HUES6 (cell line): ENCODE measurements at regions not wholly inside any gene's neighbourhood (a gene's known extent, or its start where the extent isn't known, plus 50 kb on each side); places are given as distances from the start of the nearest gene placed in this dataset.
"Not testable (repeated sequence)": the region's sequence is repeated elsewhere in the genome, so short reads cannot be mapped to it uniquely, and the experiment has no call there.

ENCODE experiments used
- H3K27ac ChIP-seq: 2 replicates; pipeline ENCODE4 v1.7.0; 2013; ENCODE audit warnings: low read depth, mild to moderate bottlenecking, low read length, inconsistent platforms
- H3K27me3 ChIP-seq: 2 replicates; pipeline ENCODE4 v1.6.1; 2013; ENCODE audit warnings: low read length; ENCODE audit not compliant: control insufficient read depth, insufficient read depth
- H3K36me3 ChIP-seq: 2 replicates; pipeline ENCODE4 v1.6.1; 2013; ENCODE audit warnings: low read length; ENCODE audit not compliant: control insufficient read depth, insufficient read depth
- H3K4me1 ChIP-seq: 2 replicates; pipeline ENCODE4 v1.6.1; 2013; ENCODE audit warnings: low read length; ENCODE audit not compliant: control insufficient read depth, insufficient read depth
- H3K4me3 ChIP-seq: 2 replicates; pipeline ENCODE4 v1.5.1; 2013; ENCODE audit warnings: low read depth, low read length
- H3K9ac ChIP-seq: one replicate; pipeline ENCODE4 v1.6.1; 2013; ENCODE audit warnings: mild to moderate bottlenecking, low read length
- H3K9me3 ChIP-seq: 2 replicates; pipeline ENCODE4 v1.6.1; 2013; ENCODE audit warnings: low read depth, low read length; ENCODE audit not compliant: control insufficient read depth, insufficient read depth

GRCh38 chr2:176793792-176794191 lies 418.8 kb upstream of the HNRNPA3 start:
- H3K36me3 ChIP-seq: no peaks in the 10 kb centered on the region
- H3K27ac ChIP-seq: no peak overlapping the region
- H3K4me3 ChIP-seq: no peak overlapping the region
- H3K27me3 ChIP-seq: no peaks in the 10 kb centered on the region
- H3K4me1 ChIP-seq: 0 out of 2 replicates have a peak, but pooled peaks cover 4% of the 10 kb centered on the region
- H3K9ac ChIP-seq: no peak overlapping the region
- H3K9me3 ChIP-seq: peaks cover 8% of the 10 kb centered on the region

DNA sequence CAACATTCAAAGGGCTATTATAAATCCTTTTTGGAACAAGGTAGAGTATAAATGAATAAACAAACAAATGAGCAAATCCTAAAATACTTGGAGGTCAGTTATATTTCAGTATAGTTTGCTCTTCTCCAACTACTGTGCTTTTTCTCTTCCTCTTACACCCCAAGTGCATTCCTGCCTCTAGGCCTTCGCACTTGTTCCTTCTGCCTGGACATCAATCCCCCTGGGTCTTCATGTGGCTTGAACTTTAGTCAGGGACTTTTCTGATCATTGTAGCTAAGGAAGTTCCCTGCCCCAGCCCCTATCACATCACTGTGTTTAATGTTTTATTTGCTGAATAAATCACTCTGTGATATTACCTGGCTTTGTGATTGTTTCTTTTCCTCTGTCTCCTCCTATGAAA lies 418.2 kb upstream of the HNRNPA3 start:
- Histone ChIP-seq H3K9me3 (peaks cover 8% of the 10 kb centered on the region), H3K27me3 (no peaks in the 10 kb centered on the region), H3K27ac (no peak overlapping the region), H3K9ac (no peak overlapping the region), H3K4me1 (0 out of 2 replicates have a peak, but pooled peaks cover 4% of the 10 kb centered on the region), H3K4me3 (no peak overlapping the region), H3K36me3 (no peaks in the 10 kb centered on the region)

DNA sequence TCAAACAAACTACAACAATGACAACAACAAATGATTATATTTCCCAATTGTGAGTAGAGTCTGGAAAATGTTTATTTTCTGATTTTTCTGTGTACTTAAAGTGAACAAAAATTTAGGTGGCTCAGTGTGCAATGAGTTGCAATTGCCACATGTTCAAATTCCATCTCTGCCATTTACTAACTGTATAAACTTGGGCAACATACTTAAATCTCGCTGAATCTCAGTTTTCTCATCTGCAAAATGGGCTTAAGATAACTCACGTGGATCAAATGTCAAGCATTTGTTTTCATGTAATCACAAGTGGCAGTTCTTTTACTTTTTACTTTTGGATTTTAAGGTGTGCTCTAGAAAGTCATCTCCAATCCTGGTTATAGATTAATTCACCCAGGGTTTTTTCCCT lies 416.8 kb upstream of the HNRNPA3 start:
- Histone ChIP-seq H3K36me3 (no peaks in the 10 kb centered on the region), H3K9me3 (peaks cover 8% of the 10 kb centered on the region), H3K4me1 (no peaks in the 10 kb centered on the region), H3K9ac (no peak overlapping the region), H3K4me3 (no peak overlapping the region), H3K27me3 (no peaks in the 10 kb centered on the region), H3K27ac (no peak overlapping the region)

DNA sequence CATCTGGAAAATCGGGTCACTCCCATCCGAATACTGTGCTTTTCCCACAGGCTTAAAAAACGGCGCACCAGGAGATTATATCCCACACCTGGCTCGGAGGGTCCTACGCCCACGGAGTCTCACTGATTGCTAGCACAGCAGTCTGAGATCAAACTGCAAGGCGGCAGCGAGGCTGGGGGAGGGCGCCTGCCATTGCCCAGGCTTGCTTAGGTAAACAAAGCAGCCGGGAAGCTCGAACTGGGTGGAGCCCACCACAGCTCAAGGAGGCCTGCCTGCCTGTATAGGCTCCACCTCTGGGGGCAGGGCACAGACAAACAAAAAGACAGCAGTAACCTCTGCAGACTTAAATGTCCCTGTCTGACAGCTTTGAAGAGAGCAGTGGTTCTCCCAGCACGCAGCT lies 415.9 kb upstream of the HNRNPA3 start:
- H3K9me3 ChIP-seq, H3K4me1 ChIP-seq, H3K27me3 ChIP-seq, H3K27ac ChIP-seq, H3K9ac ChIP-seq, H3K4me3 ChIP-seq, H3K36me3 ChIP-seq: not testable (repeated sequence)

- Histone ChIP-seq H3K4me3 (no peak overlapping the region), H3K9me3 (no peaks in the 10 kb centered on the region), H3K27me3 (no peaks in the 10 kb centered on the region), H3K4me1 (no peaks in the 10 kb centered on the region), H3K27ac (no peak overlapping the region), H3K36me3 (no peaks in the 10 kb centered on the region), H3K9ac (no peak overlapping the region)
These were observed 408.2 kb upstream of the HNRNPA3 start for GRCh38 chr2:176804392-176804791.

DNA sequence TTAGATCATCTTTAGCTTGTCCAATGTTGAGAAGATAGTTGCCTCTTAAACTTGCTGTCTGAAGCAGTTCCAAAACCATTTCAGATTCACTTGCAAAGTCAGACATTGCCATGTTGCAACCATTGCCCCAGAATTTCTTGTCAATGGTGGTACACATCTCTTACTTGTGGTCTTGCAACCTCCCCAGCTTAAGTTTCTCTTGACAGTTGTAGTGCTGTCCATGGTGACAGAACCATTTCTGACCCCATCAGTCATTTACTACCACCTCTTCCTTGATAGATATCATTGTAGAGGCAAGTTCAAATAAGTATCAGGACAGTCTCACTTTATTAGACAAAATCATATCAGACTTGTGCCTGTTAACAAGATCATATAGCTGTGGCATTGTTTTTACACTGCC lies 407.2 kb upstream of the HNRNPA3 start:
- Histone ChIP-seq H3K36me3 (no peaks in the 10 kb centered on the region), H3K4me1 (no peaks in the 10 kb centered on the region), H3K27ac (no peak overlapping the region)

DNA sequence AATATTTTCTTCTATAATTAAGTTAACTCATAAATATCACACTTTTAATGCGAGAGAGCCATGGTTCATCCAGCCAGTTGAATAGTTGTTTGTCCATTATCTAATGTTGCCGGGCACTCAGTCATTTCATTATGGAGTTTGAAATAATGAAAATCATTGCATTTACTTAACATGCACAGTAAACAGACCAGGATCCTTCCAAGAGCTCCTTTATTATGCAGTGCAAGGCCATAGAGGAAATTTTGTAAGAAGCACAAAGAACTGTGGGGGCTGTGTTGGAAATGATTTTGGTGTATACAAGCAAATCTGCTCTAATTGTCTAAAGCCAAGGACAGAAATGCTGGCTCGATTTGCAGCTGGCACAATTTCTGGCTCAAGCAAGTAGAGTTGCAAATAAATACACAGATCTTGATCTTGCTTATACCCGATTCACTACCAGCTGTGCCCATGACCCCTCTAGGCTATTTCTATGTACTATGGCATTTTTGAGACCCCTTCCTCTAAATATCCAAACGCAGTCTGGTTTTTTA lies 400.3 kb upstream of the HNRNPA3 start:
- Histone ChIP-seq H3K4me1 (peaks cover 21% of the 10 kb centered on the region), H3K4me3 (no peak overlapping the region), H3K9ac (no peak overlapping the region), H3K9me3 (no peaks in the 10 kb centered on the region), H3K27me3 (no peaks in the 10 kb centered on the region), H3K36me3 (no peaks in the 10 kb centered on the region), H3K27ac (no peak overlapping the region)

More for the DNA sequence above, 407.2 kb upstream of the HNRNPA3 start:
- H3K9ac ChIP-seq: no peak overlapping the region
- no peak overlapping the region for H3K4me3 ChIP-seq
- no peaks in the 10 kb centered on the region for H3K27me3 ChIP-seq
- no peaks in the 10 kb centered on the region for H3K9me3 ChIP-seq

DNA sequence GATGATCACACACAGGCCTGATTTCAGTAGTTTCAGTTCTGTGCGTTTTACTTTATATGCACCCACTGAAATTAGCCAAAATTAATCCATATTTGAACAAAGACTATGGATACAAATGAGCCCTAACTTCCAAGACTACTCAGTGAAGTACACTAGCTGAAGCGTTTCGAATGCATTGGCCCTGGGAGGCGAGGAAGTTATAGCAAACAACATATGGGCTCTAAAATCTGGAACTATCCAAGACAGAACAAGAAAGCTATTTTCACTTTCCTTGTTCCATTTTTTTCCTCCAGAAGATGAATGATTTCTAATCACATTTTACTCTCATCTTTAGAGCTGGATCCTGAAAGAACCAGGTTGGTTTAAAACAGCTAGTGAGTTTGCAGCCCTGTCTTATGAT lies 399.4 kb upstream of the HNRNPA3 start:
- no peaks in the 10 kb centered on the region for H3K9me3 ChIP-seq
- H3K36me3 ChIP-seq: no peaks in the 10 kb centered on the region
- H3K27me3 ChIP-seq: no peaks in the 10 kb centered on the region
- no peak overlapping the region for H3K27ac ChIP-seq
- H3K4me1 ChIP-seq: peaks cover 27% of the 10 kb centered on the region
- no peak overlapping the region for H3K9ac ChIP-seq
- no peak overlapping the region for H3K4me3 ChIP-seq

DNA sequence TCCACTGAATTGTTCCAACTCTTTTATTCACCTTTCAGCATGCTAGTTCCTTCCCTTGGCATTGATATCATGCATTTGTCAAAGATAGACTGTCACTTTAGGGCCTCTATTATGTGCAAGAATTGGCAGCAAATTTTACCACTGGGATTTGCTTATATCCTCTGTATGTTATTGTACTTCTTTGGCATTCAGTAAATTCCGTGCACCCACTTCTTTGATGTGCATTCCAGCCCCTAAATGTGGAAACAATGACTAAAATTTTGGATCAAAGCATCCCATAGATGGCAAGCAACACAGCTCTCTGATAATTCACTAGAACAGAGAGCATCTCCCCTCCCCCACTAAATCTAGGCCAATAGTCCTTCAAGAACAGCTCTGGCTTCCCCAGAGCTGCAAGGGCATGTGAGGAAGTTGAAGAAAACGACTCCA lies 399.0 kb upstream of the HNRNPA3 start:
- no peak overlapping the region for H3K27ac ChIP-seq
- no peaks in the 10 kb centered on the region for H3K27me3 ChIP-seq
- H3K4me1 ChIP-seq: peaks cover 32% of the 10 kb centered on the region
- H3K9me3 ChIP-seq: no peaks in the 10 kb centered on the region
- H3K4me3 ChIP-seq: no peak overlapping the region
- H3K9ac ChIP-seq: no peak overlapping the region
- H3K36me3 ChIP-seq: no peaks in the 10 kb centered on the region

GRCh38 chr2:176814274-176814673 lies 398.3 kb upstream of the HNRNPA3 start:
- Histone ChIP-seq H3K9me3 (no peaks in the 10 kb centered on the region), H3K4me3 (no peak overlapping the region), H3K36me3 (no peaks in the 10 kb centered on the region), H3K9ac (no peak overlapping the region), H3K27me3 (no peaks in the 10 kb centered on the region), H3K4me1 (peaks cover 38% of the 10 kb centered on the region), H3K27ac (no peak overlapping the region)

DNA sequence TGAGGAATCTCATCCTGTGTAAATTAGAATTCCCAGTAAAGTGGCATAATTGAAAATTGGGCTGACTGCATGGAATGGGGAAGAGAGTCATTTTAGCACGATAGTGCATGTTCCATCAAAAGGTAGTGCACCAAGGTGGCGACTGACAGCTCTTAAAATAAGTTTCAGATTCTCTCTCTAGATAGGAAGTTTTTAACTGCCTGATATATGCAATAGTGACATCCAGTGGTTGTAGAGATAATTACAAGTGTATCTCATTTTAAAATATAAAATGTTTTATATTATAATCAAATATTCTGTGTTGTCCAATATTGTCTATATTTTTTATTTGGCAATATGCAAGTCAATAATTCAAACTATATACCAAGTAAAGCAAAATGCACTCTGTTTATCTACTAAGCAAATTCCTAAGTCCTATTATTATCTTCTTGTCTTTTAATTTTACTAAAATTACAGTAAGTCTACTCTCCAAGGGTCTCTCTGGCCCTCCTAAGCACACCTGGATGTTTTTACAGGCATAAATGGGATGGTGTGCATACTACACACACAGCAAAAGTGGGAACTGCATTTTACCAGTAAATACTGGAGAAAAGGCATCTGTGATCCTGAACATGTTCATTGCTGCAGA lies 397.7 kb upstream of the HNRNPA3 start:
- Histone ChIP-seq H3K4me1 (peaks cover 44% of the 10 kb centered on the region), H3K27me3 (no peaks in the 10 kb centered on the region), H3K9me3 (no peaks in the 10 kb centered on the region), H3K36me3 (no peaks in the 10 kb centered on the region), H3K27ac (no peak overlapping the region), H3K4me3 (no peak overlapping the region), H3K9ac (no peak overlapping the region)
